Amygdala (tissue), 56 donors: ENCODE measurements at regions not wholly inside any gene's neighbourhood (a gene's known extent, or its start where the extent isn't known, plus 50 kb on each side); places are given as distances from the start of the nearest gene placed in this dataset.

ENCODE experiments used
- DNase-seq, 56 donors: peaks; one replicate each; lab custom pipeline; 2025; lab: John Stamatoyannopoulos, UW

DNA sequence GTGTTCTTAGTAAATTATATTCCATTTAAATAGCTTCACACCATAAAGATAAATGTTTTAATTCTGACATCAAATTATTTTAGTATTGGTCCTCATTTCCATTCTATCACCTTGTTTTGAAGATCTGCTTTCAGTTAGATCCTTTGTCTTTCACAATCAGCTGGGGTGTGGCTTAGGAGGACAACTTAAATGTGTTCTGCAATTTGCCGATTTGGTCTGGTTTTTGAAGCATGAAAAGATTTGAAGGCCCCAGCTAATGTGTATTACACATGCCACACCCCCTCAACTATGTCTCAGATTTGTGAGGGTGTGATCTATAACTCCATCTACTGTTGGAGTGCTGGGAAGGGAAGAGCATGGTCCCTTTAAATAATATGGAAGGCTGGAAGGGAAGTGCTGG, 516.1 kb upstream of the GOLIM4 start:
- DNase-seq, result no peak

DNA sequence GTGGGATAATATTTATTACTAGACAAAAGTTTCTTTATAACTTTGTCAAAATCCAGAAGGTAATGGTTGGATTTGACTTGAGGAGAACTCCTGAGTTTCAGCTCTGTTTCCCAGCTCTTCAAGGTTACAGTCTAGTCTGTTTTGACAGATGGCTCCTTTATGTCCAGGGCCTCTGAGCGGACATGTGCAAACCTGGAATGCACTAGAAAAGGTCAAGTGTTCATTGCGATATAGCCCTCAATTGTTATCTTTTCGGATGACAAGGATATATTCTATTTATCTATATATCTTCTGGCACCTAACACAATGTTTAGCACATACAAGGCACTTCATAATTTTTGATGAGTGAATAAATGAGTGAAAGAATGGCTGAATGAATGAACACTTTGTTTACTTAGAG, 513.2 kb upstream of the GOLIM4 start:
- DNase-seq, result no peak

- no peak for DNase-seq
Measured at GRCh38 chr3:168604767-168605166, 509.0 kb upstream of the GOLIM4 start.

DNA sequence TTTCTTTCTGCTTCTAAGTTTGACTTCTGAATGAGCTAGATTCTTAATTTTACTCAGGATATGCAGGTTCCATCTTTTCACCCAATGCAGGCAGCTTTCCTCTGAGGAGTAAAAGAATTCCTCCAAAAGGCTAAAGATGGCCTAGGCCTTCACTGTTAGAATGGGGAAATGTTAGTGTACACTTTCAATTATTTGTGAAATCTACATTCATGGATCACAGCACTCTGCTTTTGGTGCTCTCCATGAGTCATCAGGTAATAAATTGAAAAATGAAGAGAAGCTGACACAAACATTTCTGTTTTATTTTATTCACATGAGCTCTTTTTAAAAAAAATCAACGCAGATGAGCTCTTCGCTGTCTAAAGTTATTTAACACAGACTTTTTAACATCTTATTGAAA, 502.5 kb upstream of the GOLIM4 start:
- DNase-seq, result no peak

GRCh38 chr3:168596175-168596823, 500.6 kb upstream of the GOLIM4 start:
- no peak for DNase-seq

GRCh38 chr3:168591587-168591986, 495.9 kb upstream of the GOLIM4 start:
- DNase-seq, result no peak

DNA sequence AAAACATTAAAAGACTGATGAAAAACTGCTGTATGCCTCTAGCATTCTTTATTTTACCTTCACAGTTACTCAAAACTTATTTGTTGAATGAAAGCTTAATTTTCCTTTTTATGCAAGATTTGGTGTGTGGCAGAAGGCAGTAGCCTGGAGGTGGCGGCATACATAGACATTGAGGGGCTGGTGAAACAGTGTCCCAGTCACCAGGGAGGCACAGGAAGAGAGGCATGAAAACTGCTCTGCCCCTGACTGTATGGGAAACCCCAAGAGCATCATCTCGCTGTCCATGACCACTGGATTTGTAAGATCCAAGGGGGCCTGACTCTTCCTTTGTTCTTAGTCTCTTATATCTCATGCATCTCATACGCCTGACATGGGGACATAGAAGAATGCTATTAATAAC, 493.7 kb upstream of the GOLIM4 start:
- no peak for DNase-seq

DNA sequence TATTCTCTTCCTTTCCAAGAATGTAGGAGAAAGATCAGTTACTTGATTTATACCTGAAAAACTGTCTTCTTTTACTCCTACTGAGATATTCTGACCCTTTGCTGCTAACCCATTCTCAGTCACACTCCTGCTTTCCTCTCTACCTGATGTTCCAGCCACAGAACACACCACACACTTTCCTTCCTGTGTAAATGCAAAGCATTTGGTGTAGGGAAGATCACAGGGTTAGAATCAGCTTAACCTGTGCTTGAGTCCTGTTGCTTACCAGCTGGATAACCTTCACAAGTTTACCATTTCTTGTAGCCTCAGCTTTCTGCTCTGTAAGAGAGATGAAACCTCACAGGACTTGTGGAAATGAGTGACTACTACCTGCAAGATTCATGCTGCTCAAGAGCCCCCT, 489.8 kb upstream of the GOLIM4 start:
- DNase-seq, result no peak

DNA sequence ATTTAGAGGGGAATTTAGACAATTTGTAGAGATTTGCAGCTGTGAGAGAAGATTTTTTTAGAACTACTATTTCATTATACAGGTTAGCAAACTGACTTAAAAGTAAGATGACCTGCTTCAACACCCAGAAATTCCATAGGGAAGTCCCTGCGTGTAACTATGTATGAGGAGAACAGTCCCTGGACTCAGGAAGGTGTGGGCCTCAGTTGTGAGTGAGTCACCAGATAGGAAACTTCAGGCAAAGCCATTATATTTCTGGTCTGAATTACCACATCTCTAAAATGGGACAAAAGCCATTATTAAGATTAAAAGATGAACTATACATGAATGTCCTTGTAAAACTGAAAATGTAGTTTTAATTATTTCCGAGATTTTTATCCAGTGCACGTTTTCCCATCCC, 488.3 kb upstream of the GOLIM4 start:
- DNase-seq, result no peak

DNA sequence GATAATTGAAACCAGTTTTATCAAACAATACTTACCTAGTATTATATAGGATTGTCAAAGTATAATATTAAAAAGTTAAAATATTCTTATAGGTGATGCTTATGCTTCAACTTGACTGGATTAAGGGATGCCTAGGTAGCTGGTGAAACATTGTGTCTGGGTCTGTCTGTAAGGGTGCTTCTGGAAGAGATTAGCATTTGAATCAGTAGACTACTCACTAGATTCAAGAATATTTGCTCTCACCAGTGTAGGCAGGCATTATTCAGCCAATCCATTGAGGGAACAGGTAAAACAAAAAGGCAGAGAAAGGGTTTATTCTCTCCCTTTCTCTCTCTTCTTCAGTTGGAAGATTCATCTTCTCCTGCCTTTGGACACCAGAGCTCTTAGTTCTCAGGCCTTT, 486.8 kb upstream of the GOLIM4 start:
- no peak for DNase-seq

DNA sequence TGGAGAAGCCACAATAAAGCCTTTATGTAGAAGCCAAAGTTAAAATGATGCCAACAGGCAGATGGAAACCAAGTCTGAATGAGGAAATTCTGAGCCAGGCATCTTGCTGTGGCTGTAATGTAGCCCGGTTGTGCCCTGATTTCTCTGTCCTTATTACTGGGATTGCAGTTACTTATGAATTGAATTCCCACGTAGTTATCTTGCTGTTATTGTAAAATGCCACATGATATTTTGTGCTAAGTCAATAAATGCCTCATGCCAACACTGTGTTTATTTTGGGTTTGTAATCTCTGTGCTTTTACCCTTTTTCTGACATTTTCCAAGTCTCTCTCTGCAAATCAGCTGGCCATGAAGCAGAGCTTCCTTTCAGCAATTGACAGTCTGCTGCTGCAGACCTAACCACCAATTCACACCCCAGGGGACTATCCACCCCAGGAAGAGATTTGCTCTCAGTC, 486.1 kb upstream of the GOLIM4 start:
- peak in 23 of 56 donors; percentile 0 to 61 (median 16) for DNase-seq

DNA sequence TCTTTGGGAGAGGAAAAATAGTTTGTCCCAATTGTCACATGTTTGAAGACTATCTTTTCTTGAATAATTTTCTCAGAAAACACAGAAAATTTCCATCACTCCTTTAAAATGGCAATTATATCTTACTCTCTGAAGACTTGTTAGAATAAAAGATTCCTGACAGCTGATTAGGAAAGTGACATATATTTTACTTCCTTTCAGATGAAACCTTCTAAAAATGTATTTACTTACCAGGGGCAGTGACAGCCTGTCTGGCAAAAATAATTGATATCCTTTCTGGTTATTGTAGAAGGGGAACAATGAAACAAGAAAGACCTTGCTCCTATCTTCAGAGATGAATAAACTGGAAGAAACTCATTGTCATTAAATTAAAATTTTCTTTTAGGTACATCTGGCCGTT, 483.3 kb upstream of the GOLIM4 start:
- no peak for DNase-seq

- DNase-seq, result no peak
Measured at GRCh38 chr3:168575750-168576149, 480.0 kb upstream of the GOLIM4 start.

- no peak for DNase-seq
Measured at GRCh38 chr3:168574455-168575158, 478.9 kb upstream of the GOLIM4 start.

DNA sequence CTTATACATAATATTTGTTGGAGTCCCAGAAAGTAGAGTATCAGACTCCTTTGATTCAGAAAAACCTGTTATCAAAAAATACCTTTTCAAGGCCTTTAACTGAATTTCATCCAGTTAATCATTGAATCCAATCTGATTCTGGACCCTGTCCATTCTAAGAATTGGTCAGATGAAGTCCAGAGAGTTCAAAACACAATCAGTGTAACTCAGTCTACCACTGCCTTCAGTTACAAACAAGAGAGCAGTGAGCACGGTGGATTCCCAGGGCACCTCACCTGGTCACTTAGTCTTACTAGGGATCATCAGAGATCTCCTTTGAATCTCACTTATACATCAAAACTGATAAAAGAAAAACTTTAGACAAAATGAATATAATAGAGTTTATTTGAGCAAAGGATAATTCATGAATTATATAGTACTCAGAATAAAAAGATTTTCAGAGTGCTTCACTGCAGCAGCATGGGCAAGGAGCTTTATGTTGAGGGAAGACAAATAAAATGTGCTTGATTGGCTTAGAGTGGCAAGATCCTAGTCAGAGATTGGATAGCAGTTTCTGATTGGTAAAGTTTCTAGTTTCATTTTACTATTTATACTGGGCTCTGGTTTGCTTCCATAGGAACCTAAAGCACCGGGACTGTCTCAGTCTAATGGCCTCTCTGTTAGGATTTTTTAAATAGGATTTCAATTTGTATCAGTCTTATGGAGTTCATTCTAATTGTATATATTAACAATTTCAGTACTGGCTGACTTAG, 474.9 kb upstream of the GOLIM4 start:
- DNase-seq, result no peak

DNA sequence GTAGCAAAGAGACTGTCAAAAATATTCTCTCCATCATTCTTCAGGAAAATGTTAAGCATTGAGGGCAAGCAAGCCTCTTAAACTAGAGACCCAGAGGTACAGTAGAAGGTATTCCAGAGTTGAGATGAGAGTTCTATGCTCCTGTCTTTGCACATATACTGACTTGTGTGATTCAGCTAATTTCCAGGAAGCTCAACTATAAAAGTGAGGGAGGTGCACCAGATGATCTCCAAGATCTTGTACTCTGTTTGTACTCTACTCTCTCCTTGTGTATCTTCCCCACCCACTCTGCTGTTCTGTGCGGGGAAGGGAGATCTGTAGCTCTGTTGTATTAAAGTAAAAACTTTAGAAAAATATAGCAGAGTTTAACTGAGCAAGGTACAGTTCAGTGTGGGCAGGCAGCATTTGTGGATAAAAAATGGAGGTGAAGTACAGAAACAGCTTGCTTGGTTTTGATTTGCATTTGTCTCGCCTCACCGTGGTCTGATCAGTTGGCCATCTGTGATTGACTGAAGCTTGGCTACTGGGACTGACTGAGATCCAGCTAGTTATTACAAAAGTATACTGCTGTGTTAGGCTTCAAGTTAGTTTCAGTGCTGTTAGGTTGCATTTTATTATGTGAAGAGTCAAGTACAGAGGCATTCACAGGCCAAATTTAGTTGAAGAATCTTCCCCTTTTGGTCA, 463.1 kb upstream of the GOLIM4 start:
- DNase-seq, result no peak

GRCh38 chr3:168552251-168552650, 456.5 kb upstream of the GOLIM4 start:
- DNase-seq, result no peak

- DNase-seq, result no peak
Measured at GRCh38 chr3:168548719-168549118, 453.0 kb upstream of the GOLIM4 start.

- DNase-seq, result no peak
Measured at GRCh38 chr3:168546707-168547106, 451.0 kb upstream of the GOLIM4 start.

DNA sequence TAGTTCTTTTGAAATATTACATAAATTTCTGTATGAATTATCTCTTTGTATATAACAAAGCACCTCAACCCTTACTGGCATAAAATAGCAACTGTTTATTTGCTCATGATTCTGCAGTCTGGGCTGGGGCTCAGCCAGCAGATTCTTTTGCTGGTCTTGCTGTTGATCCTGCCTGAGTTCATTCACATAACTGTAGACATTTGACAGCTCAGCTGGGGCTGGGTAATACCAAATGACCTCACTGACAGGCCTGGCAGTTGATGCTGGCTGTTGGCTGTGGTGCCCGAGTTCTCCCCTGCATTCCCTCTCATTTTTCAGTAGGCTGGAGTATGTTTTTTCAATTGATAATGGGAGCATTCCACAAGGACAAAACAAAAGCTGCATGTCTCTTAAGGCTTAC, 449.9 kb upstream of the GOLIM4 start:
- peak in 20 of 56 donors; percentile 0 to 59 (median 9) for DNase-seq
